ENCODE measurements at regions not wholly inside any gene's neighbourhood (a gene's known extent, or its start where the extent isn't known, plus 50 kb on each side); places are given as distances from the start of the nearest gene placed in this dataset.

- intact Hi-C loops (cut with DNase I): no loop called here
- Histone ChIP-seq H3K9me3 (no peaks in the 10 kb centered on the region), H3K27ac (peak overlapping the region; percentile 47 to 63), H3K36me3 (no peaks in the 10 kb centered on the region), H3K4me1 (peaks cover 0 to 11% of the 10 kb centered on the region in 2 donors), H3K4me3 (peak overlapping the region in 1 of 2 donors; percentile 5), H3K27me3 (no peaks in the 10 kb centered on the region)
- no peak for DNase-seq (ENCODE audit: low spot score in 2 of 2)
- TF ChIP-seq CTCF (IDR thresholded peaks at IDR 0.05): no peak
Observed at GRCh38 chr3:29141197-29141917, 139.5 kb upstream of the RBMS3 start.

- intact Hi-C loops (cut with DNase I): no loop called here
- Histone ChIP-seq H3K36me3 (no peaks in the 10 kb centered on the region), H3K9me3 (no peaks in the 10 kb centered on the region), H3K4me1 (peaks cover 0 to 11% of the 10 kb centered on the region in 2 donors), H3K27me3 (no peaks in the 10 kb centered on the region), H3K27ac (peak overlapping the region; percentile 47 to 63), H3K4me3 (peak overlapping the region in 1 of 2 donors; percentile 5)
- DNase-seq (ENCODE audit: low spot score in 2 of 2): no peak
- TF ChIP-seq CTCF (IDR thresholded peaks at IDR 0.05): no peak
Observed at GRCh38 chr3:29141918-29142275, 139.0 kb upstream of the RBMS3 start.

- no peak for TF ChIP-seq CTCF (IDR thresholded peaks at IDR 0.05)
- no peak overlapping the region for H3K27ac ChIP-seq
- no peak for DNase-seq (ENCODE audit: low spot score in 2 of 2)
- intact Hi-C loops (cut with DNase I): no loop called here
- no peaks in the 10 kb centered on the region for H3K36me3 ChIP-seq
- H3K27me3 ChIP-seq: no peaks in the 10 kb centered on the region
- no peak overlapping the region for H3K4me3 ChIP-seq
- H3K9me3 ChIP-seq: no peaks in the 10 kb centered on the region
- peaks cover 0 to 11% of the 10 kb centered on the region in 2 donors for H3K4me1 ChIP-seq
Observed at GRCh38 chr3:29143151-29143550, 137.7 kb upstream of the RBMS3 start.

- peaks cover 0 to 11% of the 10 kb centered on the region in 2 donors for H3K4me1 ChIP-seq
- H3K27ac ChIP-seq: no peak overlapping the region
- no peak for TF ChIP-seq CTCF (IDR thresholded peaks at IDR 0.05)
- no peaks in the 10 kb centered on the region for H3K27me3 ChIP-seq
- no peak overlapping the region for H3K4me3 ChIP-seq
- no peak for DNase-seq (ENCODE audit: low spot score in 2 of 2)
- H3K36me3 ChIP-seq: no peaks in the 10 kb centered on the region
- no peaks in the 10 kb centered on the region for H3K9me3 ChIP-seq
- intact Hi-C loops (cut with DNase I): no loop called here
Observed at GRCh38 chr3:29144361-29144760, 136.5 kb upstream of the RBMS3 start.

GRCh38 chr3:29144807-29145206 lies 136.1 kb upstream of the RBMS3 start:
- Histone ChIP-seq H3K27me3 (no peaks in the 10 kb centered on the region), H3K4me1 (peaks cover 0 to 11% of the 10 kb centered on the region in 2 donors), H3K9me3 (no peaks in the 10 kb centered on the region), H3K4me3 (no peak overlapping the region), H3K36me3 (no peaks in the 10 kb centered on the region), H3K27ac (no peak overlapping the region)
- DNase-seq (ENCODE audit: low spot score in 2 of 2): no peak
- no peak for TF ChIP-seq CTCF (IDR thresholded peaks at IDR 0.05)
- intact Hi-C loops (cut with DNase I): no loop called here

Data from ascending aorta (tissue), 2 donors.